CD4-positive, alpha-beta T cell (primary cell): ENCODE measurements at regions not wholly inside any gene's neighbourhood (a gene's known extent, or its start where the extent isn't known, plus 50 kb on each side); places are given as distances from the start of the nearest gene placed in this dataset.

Source experiments
- ATAC-seq: fragments of 200-7000 bp; cut with Tn5 transposase; one replicate; pipeline ENCODE4 v1.10.0; 2022; ENCODE audit warnings: mild to moderate bottlenecking; ENCODE audit not compliant: poor library complexity
- CTCF ChIA-PET: fragments of 350-600 bp; sonication (Branson Sonifier 250); formaldehyde crosslinking; loops from one replicate; lab custom pipeline; 2021; ENCODE audit warnings: antibody characterized with exemption, inconsistent platforms; lab: Charles Lee
- POLR2A ChIA-PET: fragments of 350-600 bp; sonication (Branson Sonifier 250); formaldehyde crosslinking; loops from one replicate; lab custom pipeline; 2021; ENCODE audit warnings: antibody characterized with exemption, inconsistent platforms; lab: Charles Lee
- DNase-seq, 14 experiments: peaks; one replicate each; pipeline ENCODE4 v3.0.0-alpha.2; 2013 to 2020; ENCODE audit warnings: mixed read lengths in 2 of 14
- H3K27ac ChIP-seq, 2 donors: one replicate each; pipeline versions ENCODE4 v1.5.1 to v1.7.0; 2013; ENCODE audit warnings: low read length in 2 of 2, low read depth in 1 of 2, mild to moderate bottlenecking in 1 of 2
- H3K27me3 ChIP-seq, 2 experiments: 1 replicate in 1 of 2; 2 replicates in 1 of 2; pipeline versions ENCODE4 v1.6.1 to v1.7.0; 2013; ENCODE audit warnings: low read length in 2 of 2, control low read depth in 1 of 2, mild to moderate bottlenecking in 1 of 2, moderate library complexity in 1 of 2; ENCODE audit not compliant: insufficient read depth in 2 of 2, control insufficient read depth in 1 of 2
- H3K36me3 ChIP-seq: one replicate; pipeline ENCODE4 v1.6.1; 2013; ENCODE audit warnings: low read length, control low read depth; ENCODE audit not compliant: insufficient read depth
- H3K4me1 ChIP-seq: one replicate; pipeline ENCODE4 v1.6.1; 2013; ENCODE audit warnings: low read length, control low read depth; ENCODE audit not compliant: insufficient read depth
- H3K4me3 ChIP-seq: one replicate; pipeline ENCODE4 v1.5.1; 2013; ENCODE audit warnings: mild to moderate bottlenecking, low read length, moderate library complexity
- H3K9me3 ChIP-seq, 2 experiments: 1 replicate in 1 of 2; 2 replicates in 1 of 2; pipeline versions ENCODE4 v1.6.1 to v1.7.0; 2013; ENCODE audit warnings: low read length in 2 of 2, mild to moderate bottlenecking in 2 of 2, control low read depth in 1 of 2, moderate library complexity in 1 of 2; ENCODE audit not compliant: control insufficient read depth in 1 of 2, insufficient read depth in 1 of 2
- H3K27ac Mint-ChIP-seq: one replicate; pipeline ENCODE4 v1.8.0; 2020; ENCODE audit warnings: mixed read lengths
- H3K27me3 Mint-ChIP-seq: one replicate; pipeline ENCODE4 v1.8.0; 2021; ENCODE audit warnings: mixed read lengths
- H3K36me3 Mint-ChIP-seq: one replicate; pipeline ENCODE4 v1.8.0; 2021; ENCODE audit warnings: low read depth, mixed read lengths
- H3K4me1 Mint-ChIP-seq: one replicate; pipeline ENCODE4 v1.8.0; 2021; ENCODE audit warnings: low read depth, mixed read lengths
- H3K4me3 Mint-ChIP-seq: one replicate; pipeline ENCODE4 v1.8.0; 2020; ENCODE audit warnings: mild to moderate bottlenecking, mixed read lengths
- H3K9me3 Mint-ChIP-seq: one replicate; pipeline ENCODE4 v1.8.0; 2020; ENCODE audit warnings: mixed read lengths
- CTCF ChIP-seq: fragments of 200-600 bp; IDR thresholded peaks from one replicate; pipeline ENCODE4 v1.8.0; 2022; ENCODE audit warnings: antibody characterized with exemption, mild to moderate bottlenecking
- intact Hi-C, 2 experiments: fragments of 100-400 bp; cut with DNase I in 1 of 2; cut with micrococcal nuclease in 1 of 2; formaldehyde crosslinking; loops; one replicate each; pipeline versions ENCODE4 v1.15.1 to v1.9.0; 2023 to 2025; cut with DNase I, micrococcal nuclease

- no peaks in the 10 kb centered on the region for H3K9me3 Mint-ChIP-seq
- intact Hi-C loops: no loop called here
- POLR2A ChIA-PET: no interaction called here
- no peak overlapping the region for H3K4me3 ChIP-seq
- TF ChIP-seq CTCF: no peak
- no peaks in the 10 kb centered on the region for H3K36me3 Mint-ChIP-seq
- no peaks in the 10 kb centered on the region for H3K36me3 ChIP-seq
- H3K4me3 Mint-ChIP-seq: no peak overlapping the region
- H3K27ac Mint-ChIP-seq: no peak overlapping the region
- H3K27me3 ChIP-seq: peaks cover 3 to 9% of the 10 kb centered on the region in 2 experiments
- H3K27ac ChIP-seq: no peak overlapping the region
- CTCF ChIA-PET: no interaction called here
- peaks cover 11% of the 10 kb centered on the region for H3K27me3 Mint-ChIP-seq
- no peaks in the 10 kb centered on the region for H3K9me3 ChIP-seq
- ATAC-seq: no peak
- no peaks in the 10 kb centered on the region for H3K4me1 Mint-ChIP-seq
- no peak for DNase-seq
- no peaks in the 10 kb centered on the region for H3K4me1 ChIP-seq
These were observed 109.6 kb upstream of the CDH5 start for GRCh38 chr16:66256919-66257318.

- peaks cover 18% of the 10 kb centered on the region for H3K27me3 Mint-ChIP-seq
- no peaks in the 10 kb centered on the region for H3K36me3 Mint-ChIP-seq
- H3K4me1 Mint-ChIP-seq: no peaks in the 10 kb centered on the region
- H3K4me1 ChIP-seq: no peaks in the 10 kb centered on the region
- no peaks in the 10 kb centered on the region for H3K9me3 ChIP-seq
- no peaks in the 10 kb centered on the region for H3K9me3 Mint-ChIP-seq
- H3K27ac Mint-ChIP-seq: no peak overlapping the region
- H3K27me3 ChIP-seq: peaks cover 3 to 7% of the 10 kb centered on the region in 2 experiments
- ChIA-PET POLR2A (no interaction called here), CTCF (no interaction called here)
- no peak overlapping the region for H3K4me3 ChIP-seq
- H3K4me3 Mint-ChIP-seq: no peak overlapping the region
- DNase-seq (no peak), ATAC-seq (no peak)
- TF ChIP-seq CTCF: no peak
- intact Hi-C loops: no loop called here
- no peak overlapping the region for H3K27ac ChIP-seq
- no peaks in the 10 kb centered on the region for H3K36me3 ChIP-seq
These were observed 110.8 kb upstream of the CDH5 start for GRCh38 chr16:66255647-66256046.

GRCh38 chr16:66254751-66255150, 111.7 kb upstream of the CDH5 start:
- H3K9me3 Mint-ChIP-seq: no peaks in the 10 kb centered on the region
- no peak for DNase-seq
- H3K27ac ChIP-seq: no peak overlapping the region
- H3K27me3 Mint-ChIP-seq: peaks cover 18% of the 10 kb centered on the region
- H3K4me1 ChIP-seq: no peaks in the 10 kb centered on the region
- no peak overlapping the region for H3K4me3 Mint-ChIP-seq
- CTCF ChIA-PET: no interaction called here
- peaks cover 3 to 7% of the 10 kb centered on the region in 2 experiments for H3K27me3 ChIP-seq
- no peaks in the 10 kb centered on the region for H3K4me1 Mint-ChIP-seq
- no peak for TF ChIP-seq CTCF
- no peaks in the 10 kb centered on the region for H3K9me3 ChIP-seq
- no peaks in the 10 kb centered on the region for H3K36me3 ChIP-seq
- no peak for ATAC-seq
- no peak overlapping the region for H3K4me3 ChIP-seq
- POLR2A ChIA-PET: no interaction called here
- no peak overlapping the region for H3K27ac Mint-ChIP-seq
- intact Hi-C loops: no loop called here
- no peaks in the 10 kb centered on the region for H3K36me3 Mint-ChIP-seq
